ENCODE measurements at regions not wholly inside any gene's neighbourhood (a gene's known extent, or its start where the extent isn't known, plus 50 kb on each side); places are given as distances from the start of the nearest gene placed in this dataset.

GRCh38 chr4:100079264-100079663, 111.0 kb downstream of the DDIT4L start:
- no peak for DNase-seq (ENCODE audit: low read depth)
- TF ChIP-seq CTCF (IDR thresholded peaks at IDR 0.05; ENCODE audit: insufficient read depth, low read depth, low read length, missing control alignments): no peak
- no peak overlapping the region for H3K4me3 ChIP-seq (ENCODE audit: low read depth, low read length)

- no peak for TF ChIP-seq CTCF (IDR thresholded peaks at IDR 0.05; ENCODE audit: insufficient read depth, low read depth, low read length, missing control alignments)
- H3K4me3 ChIP-seq (ENCODE audit: low read depth, low read length): no peak overlapping the region
- DNase-seq (ENCODE audit: low read depth): peak; percentile 12
These were observed 113.5 kb downstream of the DDIT4L start for GRCh38 chr4:100076753-100077152.

GRCh38 chr4:100075486-100076270, 114.6 kb downstream of the DDIT4L start:
- no peak for DNase-seq (ENCODE audit: low read depth)
- no peak for TF ChIP-seq CTCF (IDR thresholded peaks at IDR 0.05; ENCODE audit: insufficient read depth, low read depth, low read length, missing control alignments)
- no peak overlapping the region for H3K4me3 ChIP-seq (ENCODE audit: low read depth, low read length)

- no peak for TF ChIP-seq CTCF (IDR thresholded peaks at IDR 0.05; ENCODE audit: insufficient read depth, low read depth, low read length, missing control alignments)
- H3K4me3 ChIP-seq (ENCODE audit: low read depth, low read length): no peak overlapping the region
- no peak for DNase-seq (ENCODE audit: low read depth)
These were observed 115.2 kb downstream of the DDIT4L start for GRCh38 chr4:100075056-100075455.

GRCh38 chr4:100071506-100071905, 118.8 kb downstream of the DDIT4L start:
- no peak for DNase-seq (ENCODE audit: low read depth)
- no peak for TF ChIP-seq CTCF (IDR thresholded peaks at IDR 0.05; ENCODE audit: insufficient read depth, low read depth, low read length, missing control alignments)
- H3K4me3 ChIP-seq (ENCODE audit: low read depth, low read length): no peak overlapping the region

GRCh38 chr4:100070868-100071267, 119.4 kb downstream of the DDIT4L start:
- no peak for DNase-seq (ENCODE audit: low read depth)
- TF ChIP-seq CTCF (IDR thresholded peaks at IDR 0.05; ENCODE audit: insufficient read depth, low read depth, low read length, missing control alignments): no peak
- no peak overlapping the region for H3K4me3 ChIP-seq (ENCODE audit: low read depth, low read length)

GRCh38 chr4:100069207-100069606, 119.1 kb upstream of the H2AZ1 start:
- no peak for TF ChIP-seq CTCF (IDR thresholded peaks at IDR 0.05; ENCODE audit: insufficient read depth, low read depth, low read length, missing control alignments)
- DNase-seq (ENCODE audit: low read depth): no peak

More at GRCh38 chr4:100069207-100069606, 119.1 kb upstream of the H2AZ1 start:
- no peak overlapping the region for H3K4me3 ChIP-seq (ENCODE audit: low read depth, low read length)

Measured in GM12865 (cell line).